Body of pancreas (tissue), 4 donors: ENCODE measurements at regions not wholly inside any gene's neighbourhood (a gene's known extent, or its start where the extent isn't known, plus 50 kb on each side); places are given as distances from the start of the nearest gene placed in this dataset.

Experiments
- POLR2A ChIP-seq, 3 donors: fragments of 450-650 bp; IDR thresholded peaks; one replicate each; pipeline ENCODE4 v1.6.1; 2016; ENCODE audit warnings: antibody characterized with exemption in 3 of 3, mild to moderate bottlenecking in 2 of 3
- TF ChIP-seq, protein P1 (sequence below), 7 experiments: fragments of 450-650 bp in 4 of 7; fragments of 200-600 bp in 3 of 7; sonication (generic) in 3 of 7; IDR thresholded peaks; one replicate each; pipeline ENCODE4 v1.5.1; 2016 to 2019; ENCODE audit warnings: antibody characterized with exemption in 7 of 7

GRCh38 chr13:22201375-22201925 lies 530.6 kb downstream of the FGF9 start:
- TF ChIP-seq, protein P1, sequence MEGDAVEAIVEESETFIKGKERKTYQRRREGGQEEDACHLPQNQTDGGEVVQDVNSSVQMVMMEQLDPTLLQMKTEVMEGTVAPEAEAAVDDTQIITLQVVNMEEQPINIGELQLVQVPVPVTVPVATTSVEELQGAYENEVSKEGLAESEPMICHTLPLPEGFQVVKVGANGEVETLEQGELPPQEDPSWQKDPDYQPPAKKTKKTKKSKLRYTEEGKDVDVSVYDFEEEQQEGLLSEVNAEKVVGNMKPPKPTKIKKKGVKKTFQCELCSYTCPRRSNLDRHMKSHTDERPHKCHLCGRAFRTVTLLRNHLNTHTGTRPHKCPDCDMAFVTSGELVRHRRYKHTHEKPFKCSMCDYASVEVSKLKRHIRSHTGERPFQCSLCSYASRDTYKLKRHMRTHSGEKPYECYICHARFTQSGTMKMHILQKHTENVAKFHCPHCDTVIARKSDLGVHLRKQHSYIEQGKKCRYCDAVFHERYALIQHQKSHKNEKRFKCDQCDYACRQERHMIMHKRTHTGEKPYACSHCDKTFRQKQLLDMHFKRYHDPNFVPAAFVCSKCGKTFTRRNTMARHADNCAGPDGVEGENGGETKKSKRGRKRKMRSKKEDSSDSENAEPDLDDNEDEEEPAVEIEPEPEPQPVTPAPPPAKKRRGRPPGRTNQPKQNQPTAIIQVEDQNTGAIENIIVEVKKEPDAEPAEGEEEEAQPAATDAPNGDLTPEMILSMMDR (IDR thresholded peaks at IDR 0.05), result no peak
- no peak for TF ChIP-seq POLR2A (IDR thresholded peaks at IDR 0.05)
